Kidney tubule cell (primary cell): ENCODE measurements at regions not wholly inside any gene's neighbourhood (a gene's known extent, or its start where the extent isn't known, plus 50 kb on each side); places are given as distances from the start of the nearest gene placed in this dataset.
"Not testable (repeated sequence)": the region's sequence is repeated elsewhere in the genome, so short reads cannot be mapped to it uniquely, and the experiment has no call there.

Source experiments
- DNase-seq: peaks from one replicate; pipeline ENCODE4 v3.0.0-alpha.2; 2018; ENCODE audit warnings: low spot score

DNA sequence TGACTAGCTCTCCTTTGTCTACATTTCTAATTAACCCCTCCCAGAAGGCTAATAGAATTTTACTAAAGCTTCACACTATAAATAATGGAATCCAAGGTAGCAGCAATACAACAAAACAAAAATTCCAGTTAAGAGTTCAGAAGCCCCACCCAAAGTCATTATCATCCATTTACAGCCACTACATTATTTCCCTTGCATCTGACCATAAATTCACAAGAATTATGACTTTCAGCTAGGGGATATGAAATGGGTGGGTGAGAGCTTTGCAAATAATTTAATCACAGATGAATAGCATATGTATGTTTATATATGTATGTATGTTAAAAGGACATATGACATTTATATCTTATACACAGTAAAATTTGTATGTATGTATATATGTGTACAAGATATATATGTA is 65.3 kb upstream of the PTGDR start:
- no peak for DNase-seq

DNA sequence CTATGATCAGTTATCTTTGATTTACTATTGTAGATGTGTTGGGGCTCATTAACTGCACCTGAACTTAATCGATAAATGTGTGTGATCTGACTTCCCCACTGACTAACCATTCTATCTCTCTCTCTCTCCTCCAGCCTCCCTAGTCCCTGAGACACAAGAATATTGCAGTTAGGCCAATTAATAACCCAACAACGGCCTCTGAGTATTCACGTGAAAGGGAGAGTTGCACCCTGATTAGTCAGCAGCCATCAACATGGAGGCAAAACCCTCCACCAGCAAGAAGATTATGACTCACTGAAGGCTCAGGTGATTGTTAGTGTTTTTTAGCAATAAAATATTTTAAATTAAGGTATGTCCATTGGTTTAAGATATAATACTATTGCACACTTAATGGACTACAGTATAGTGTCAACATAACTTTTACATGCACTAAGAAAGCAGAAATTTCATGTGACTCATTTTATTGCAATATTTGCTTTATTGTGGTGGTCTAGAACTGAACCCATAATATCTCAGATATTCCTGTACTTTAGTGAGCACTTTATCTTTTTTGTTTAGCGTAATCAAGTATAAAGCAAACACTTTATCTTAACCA is 77.1 kb upstream of the PTGDR start:
- DNase-seq = peak; percentile 1

DNA sequence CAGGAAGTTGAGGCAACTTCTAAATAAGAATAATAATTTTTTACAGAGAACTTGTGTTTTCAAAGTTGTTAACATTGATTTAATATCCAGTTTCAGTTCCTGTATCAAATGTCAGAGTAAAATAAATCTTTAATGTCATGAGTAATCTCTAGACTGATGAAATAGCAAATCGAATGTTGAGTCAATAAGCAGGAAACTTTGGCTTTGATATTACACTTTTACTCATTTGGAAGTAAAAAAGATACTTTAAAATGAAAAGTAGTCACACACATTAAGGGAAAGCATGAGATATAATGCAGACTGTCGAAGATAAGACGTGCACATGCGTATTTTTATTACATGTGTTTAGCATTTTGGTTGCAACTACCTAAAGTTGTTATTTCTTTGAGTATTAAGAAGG is 78.2 kb upstream of the PTGDR start:
- no peak for DNase-seq

DNA sequence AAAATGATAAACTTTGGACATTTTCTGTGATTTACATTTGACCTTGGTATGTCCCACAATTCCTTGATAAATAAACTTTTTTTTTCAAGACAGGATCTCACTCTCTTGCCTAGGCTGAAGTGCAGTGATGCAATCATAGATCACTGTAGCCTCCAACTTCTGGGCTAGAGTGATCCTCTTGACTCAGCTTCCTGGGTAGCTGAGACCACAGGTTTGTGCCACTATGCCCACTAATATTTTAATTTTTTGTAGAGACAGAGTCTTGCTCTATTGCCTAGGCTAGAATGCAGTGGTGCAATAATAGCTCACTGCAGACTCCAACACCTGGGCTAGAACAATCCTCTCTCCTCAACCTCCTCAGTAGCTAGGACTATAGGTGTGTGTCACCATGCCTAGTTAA is 79.1 kb upstream of the PTGDR start:
- no peak for DNase-seq

DNA sequence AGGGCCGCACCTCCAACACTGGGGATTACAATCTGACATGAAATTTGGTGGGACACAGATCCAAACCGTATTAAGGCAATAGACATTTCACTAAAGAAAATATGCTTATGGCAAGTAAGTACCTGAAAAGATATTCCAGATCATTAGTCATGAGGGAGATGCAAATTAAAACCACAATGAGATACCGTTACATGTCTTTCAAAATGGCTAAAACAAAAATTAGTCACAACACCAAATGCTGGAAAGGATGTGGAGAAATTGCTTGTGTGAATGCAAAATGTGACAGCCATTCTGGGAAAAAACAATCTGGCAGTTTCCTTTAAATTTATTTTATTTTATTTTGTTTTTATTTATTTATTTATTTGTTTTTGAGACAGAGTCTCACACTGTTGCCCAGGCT is 82.3 kb upstream of the PTGDR start:
- DNase-seq = no peak

DNA sequence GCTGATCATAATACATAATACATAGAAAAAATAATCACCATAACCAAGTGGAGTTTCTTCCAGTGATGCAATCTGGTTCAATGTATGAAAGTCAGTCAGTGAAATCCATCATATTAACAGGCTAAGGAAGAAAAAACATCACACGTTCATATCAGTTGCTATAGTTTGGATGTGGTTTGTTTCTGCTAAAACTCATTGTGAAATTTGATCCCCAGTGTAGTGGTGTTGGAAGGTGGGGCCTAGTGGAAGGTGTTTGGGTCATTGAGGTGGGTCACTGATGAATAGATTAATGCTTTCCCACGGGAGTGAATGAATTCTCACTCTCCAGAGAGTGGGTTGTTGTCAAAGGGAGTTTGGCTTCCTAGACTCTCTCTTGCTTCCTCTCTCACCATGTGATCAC is 84.6 kb upstream of the PTGDR start:
- no peak for DNase-seq

DNA sequence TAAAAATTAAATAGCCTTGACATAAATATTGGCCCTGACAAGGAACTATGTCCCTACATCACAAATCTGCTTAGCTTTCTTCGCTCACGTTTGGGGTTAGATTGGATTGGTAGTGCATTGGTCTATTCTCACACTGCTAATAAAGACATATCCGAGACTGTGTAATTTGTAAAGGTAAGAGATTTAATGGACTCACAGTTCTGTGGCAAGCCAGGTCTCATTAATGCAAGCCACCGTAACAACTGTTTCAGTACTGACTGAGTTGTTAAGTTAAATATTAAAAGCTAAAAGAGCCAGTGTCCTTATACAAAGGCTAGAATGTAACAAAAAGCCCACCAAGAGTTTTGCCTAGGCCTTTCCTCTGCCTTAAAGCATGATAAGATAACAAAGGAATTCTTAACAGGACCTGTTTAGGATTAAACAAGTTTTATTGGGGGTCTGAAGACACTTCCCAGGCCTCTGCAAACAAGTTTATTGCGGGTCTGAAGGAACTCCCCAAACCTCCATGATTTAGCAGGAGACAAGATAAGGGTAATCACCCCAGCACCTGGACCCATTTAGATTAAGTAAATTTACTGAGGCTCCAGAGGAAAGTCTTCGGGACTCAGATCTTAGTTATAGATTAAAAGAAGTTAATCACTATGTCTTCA is 88.2 kb upstream of the PTGDR start:
- no peak for DNase-seq

DNA sequence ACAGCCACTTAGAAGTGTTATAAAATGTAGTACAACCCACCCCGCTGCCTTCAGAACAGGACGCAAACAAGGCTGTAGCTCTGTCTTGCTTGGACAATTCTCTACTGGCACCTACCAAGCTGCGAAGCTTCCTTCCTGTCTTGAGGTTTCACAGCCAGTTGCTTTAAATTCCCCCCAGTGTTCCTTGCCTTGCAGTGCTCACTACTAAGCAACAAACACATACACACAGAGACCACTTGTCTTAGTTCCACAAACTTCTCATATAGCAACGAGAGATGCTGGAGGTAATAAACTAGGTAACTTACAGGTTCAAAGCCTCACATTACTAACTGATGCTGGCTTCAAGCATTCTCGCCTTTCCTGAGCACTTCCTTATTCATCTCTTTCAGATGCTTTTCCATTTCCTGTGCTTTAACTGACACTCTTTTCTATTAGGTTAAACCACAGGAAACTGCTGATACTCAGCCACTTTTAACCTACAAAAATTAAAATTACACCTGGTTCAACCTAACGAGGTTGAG is 91.5 kb upstream of the PTGDR start:
- DNase-seq = no peak

DNA sequence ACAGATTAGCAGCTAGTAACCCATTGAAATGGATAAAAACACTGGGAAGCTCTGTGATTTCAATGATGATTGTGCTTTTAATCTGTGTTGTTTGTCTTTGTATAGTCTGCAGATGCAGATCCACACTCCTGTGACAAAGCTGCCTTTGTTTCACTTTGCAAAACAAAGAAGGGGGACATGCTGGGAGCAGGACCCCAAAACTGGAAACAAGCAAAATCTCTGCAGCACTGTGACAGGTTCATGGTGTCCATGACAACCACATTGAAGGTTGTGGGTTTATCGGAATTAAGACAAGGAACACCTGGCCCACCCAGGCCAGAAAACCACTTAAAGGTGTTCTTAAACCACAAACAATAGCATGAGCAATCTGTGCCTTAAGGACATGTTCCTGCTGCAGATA is 95.6 kb upstream of the PTGDR start:
- not testable (repeated sequence) for DNase-seq

DNA sequence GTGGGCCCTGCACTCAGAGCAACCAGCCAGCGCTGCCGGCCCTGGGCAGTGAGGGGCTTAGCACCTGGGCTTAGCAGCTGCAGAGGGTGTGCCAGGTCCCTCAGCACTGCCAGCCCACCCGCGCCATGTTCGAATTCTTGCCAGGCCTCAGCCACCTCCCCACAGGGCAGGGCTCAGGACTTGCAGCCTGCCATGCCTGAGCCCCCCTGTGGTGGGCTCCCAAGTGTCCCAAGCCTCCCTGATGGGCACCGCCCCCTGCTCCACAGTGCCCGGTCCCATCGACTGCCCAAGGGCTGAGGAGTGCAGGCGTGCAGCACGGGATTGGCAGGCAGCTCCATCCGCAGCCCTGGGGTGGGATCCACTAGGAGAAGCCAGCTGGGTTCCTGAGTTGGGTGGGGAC is 98.0 kb upstream of the NID2 start:
- DNase-seq = no peak

DNA sequence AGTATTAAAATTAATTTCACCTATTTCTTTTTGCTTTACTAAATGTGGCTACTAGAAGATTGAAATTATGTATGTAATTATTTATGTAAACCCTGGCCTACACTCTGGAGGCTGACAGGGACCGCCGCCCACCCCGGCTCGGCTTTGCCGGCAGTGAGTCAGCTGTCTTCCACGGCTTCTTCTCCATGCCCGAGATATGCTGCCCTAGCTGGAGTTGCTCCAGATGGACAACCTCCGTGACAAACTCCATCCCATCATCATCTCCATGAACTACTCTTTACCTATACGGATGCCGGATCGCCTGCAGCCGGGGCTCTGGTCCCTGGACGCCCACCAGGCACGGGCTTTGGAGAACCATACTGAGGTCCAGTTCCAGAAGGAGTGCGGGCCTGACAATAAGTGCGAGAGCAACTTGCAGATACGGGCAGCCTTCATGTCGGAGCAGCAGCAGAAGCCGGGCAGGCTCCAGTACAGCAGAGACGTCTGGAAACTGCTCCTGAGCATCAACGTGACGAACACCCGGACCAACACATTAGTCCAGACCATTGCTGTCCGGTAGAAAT is 86.9 kb upstream of the NID2 start:
- no peak for DNase-seq

DNA sequence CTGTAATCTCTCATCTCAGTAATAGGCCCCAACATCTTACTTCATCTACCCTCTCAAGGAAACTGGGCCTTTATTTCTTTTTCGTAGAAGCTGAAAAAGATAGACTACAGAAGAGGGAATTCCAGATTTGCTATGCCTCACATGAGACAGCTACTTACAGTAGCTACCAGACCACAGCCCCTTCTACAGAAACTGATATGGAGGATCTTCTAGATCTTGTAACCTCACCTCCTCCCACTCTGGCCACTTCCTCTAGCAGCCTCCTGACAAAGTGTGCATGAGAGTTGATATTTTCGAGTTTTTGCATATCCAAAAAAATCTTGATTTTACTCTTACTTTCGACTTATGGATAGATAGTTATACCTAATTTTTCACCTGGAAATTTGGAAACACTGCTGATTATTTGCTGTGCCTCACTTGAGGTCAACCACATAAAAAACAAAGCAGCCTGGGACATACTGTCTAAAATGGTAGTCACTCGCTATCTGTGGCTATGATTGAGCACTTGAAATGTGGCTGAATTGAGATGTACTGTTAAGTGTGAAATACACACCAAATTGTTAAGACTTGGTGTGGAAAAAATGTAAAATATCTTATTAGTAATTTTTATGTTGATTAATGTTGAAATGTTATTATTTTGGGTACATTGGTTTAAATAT is 86.3 kb upstream of the NID2 start:
- no peak for DNase-seq

DNA sequence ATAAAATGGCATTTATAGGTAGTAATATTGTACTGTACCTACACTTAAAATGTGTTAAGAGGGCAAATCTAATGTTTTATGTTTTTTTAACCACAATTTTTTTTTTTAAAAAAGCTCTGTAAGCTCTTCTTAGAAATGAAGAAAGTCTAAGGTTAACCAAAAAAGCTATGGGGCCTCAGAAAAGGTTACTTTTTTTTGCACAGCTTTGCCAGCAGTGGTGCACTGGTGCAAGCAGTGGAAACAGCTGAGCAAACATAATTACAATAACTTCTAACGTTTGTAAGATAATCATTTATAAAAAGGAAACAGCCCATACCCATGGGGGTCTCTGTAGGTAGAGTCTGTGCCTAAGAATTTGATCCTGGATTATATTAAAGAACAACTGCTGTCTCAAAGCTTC is 85.1 kb upstream of the NID2 start:
- no peak for DNase-seq

DNA sequence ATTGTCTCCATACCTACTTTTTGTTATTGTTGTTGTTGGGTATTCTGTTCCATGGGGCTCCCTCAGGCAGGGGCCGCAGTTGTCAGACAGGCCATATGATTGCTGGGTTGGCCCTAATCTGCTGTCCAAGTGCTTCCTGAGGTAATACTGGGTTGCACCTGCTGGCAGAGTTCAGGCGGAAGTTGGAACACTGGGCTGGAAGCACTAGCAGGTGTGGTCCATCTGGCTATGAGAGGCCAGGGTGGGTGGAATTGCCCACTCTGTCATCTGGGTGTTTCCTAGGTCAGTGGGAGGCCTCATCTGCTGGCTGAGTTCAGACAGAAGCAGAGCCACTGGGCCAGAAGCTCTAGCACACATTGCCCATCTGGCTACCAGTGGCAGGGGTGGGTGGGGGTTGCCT is 81.3 kb upstream of the NID2 start:
- DNase-seq = no peak

DNA sequence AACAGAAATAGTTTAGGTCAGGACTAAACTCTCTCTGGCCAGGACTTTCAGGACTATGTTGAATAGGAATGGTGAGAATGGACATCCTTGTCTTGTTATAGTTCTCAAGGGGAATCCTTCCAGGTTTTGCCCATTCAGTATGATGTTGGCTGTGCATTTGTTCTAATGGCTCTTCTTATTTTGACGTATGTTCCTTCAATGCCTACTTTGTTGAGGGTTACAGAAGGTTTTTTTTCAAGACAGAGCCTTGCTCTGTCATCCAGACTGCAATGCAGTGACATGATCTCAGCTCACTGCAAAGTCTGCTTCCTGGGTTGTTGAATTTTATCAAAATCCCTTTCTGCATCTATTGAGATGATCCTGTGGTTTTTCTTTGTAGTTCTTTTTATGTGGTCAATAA is 79.5 kb upstream of the NID2 start:
- DNase-seq = no peak

DNA sequence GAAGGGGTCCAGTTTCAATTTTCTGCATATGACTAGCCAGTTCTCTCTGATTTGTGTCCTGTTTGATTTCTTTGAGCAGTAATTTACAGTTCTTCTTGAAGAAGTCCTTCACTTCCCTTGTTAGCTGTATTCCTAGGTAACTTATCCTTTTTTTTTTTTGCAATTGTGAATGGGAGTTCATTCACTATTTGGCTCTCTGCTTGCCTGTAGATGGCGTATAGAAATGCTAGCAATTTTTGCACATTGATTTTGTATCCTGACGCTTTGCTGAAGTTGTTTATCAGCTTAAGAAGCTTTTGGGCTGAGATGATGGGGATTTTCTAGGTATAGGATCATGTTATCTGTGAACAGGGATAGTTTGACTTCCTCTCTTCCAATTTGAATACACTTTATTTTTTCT is 77.6 kb upstream of the NID2 start:
- DNase-seq = no peak

DNA sequence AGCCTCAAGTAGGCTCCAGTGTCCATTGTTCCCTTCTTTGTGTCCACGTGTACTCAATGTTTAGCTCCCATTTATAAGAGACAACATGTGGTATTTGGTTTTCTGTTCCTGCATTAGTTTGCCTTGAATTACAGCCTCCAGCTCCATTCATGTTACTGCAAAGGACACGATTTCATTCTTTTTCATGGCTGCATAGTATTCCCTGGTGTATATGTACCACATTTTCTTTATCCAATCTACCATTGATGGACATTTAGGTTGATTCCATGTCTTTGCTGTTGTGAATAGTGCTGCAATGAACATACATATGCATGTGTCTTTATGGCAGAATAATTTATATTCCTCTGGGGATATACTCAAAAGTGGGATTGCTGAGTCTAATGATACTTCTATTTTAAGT is 75.2 kb upstream of the NID2 start:
- DNase-seq = not testable (repeated sequence)

DNA sequence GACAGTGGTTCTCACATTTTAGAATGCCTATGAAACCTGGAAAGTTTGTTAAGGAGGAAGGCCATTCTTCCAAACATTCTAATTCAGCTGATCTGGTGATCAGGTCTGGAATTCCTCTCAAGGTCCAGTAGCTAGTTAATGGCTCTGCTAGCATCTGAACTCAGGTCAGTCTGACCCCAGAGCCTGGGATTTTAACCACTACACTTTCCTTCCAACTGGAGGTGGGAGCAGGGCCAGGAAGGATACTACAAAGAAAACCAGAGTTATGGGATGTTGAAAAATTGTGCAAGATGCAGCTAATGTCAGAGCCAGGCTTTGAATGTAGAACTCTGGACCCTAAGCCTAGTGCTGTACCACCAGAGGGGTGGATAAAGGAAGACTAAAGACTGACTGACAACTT is 73.6 kb upstream of the NID2 start:
- DNase-seq = no peak

DNA sequence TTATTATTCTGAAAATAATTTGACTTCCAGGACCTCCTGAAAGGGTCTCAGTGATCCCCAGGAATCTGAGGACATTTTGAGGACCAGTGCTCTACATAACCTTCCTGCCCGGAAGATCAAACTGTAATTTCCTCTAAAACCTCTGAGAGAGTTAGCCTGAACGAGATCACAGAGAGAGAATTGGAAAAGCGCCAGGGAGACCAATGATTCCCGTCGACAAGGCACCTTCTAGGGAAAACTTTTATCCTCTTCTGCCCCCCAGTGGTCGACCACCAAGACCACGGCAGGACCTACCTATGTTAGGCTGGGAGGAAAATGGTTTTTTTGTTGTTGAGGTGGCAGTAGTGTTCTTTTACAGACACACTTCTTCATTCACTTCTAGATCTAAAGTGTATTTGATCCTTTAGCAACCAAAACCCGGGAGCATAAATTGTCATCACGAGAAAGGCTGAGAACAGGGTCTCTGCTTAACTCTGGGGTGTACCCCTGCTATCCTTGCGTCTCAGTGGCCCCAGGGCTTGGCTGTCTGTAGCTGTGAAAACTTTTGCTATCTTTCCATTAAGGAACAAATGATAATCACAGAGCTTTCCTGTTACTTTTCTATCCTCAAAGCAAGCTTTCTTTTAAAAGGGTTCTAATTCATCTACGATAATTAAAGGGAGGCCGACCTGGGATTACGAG is 62.9 kb upstream of the NID2 start:
- peak; percentile 91 for DNase-seq

DNA sequence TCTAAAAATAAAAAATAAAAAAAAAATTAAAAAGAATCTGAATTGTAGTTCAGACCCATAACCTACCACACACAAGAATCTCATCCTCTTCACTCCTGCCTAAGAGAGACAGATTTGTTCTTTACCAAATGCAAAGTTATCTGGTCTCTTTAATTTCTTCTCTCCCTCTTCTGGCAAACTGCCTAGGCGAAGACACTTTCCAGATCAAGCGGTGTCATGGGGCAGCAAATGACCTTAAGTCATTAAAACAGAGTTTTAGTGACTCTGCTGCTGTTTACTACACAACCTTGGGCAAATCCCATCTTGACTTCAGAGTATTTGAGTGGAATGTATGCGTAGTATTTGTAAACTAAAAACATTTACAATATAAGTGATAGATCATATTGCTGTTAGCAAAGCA is 60.9 kb upstream of the NID2 start:
- DNase-seq = no peak

DNA sequence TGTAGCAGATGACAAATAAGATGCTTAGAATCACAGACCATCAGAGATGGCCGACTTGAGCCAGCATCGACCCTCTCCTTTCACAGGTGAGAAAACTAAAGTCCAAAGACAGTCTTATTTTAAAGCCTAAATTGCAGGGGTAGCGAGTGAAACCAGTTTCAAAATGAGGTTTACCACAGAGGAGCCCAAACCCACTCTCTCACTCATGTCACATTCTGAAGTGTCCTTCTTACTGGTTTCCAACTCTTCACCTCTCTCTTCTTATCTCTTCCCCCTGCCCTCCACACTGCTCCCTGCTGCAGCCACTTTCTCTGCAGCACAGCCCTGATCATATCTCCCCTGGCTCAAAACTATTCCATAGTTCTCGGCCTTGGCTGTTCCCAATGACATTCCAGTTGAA is 57.0 kb upstream of the NID2 start:
- no peak for DNase-seq

DNA sequence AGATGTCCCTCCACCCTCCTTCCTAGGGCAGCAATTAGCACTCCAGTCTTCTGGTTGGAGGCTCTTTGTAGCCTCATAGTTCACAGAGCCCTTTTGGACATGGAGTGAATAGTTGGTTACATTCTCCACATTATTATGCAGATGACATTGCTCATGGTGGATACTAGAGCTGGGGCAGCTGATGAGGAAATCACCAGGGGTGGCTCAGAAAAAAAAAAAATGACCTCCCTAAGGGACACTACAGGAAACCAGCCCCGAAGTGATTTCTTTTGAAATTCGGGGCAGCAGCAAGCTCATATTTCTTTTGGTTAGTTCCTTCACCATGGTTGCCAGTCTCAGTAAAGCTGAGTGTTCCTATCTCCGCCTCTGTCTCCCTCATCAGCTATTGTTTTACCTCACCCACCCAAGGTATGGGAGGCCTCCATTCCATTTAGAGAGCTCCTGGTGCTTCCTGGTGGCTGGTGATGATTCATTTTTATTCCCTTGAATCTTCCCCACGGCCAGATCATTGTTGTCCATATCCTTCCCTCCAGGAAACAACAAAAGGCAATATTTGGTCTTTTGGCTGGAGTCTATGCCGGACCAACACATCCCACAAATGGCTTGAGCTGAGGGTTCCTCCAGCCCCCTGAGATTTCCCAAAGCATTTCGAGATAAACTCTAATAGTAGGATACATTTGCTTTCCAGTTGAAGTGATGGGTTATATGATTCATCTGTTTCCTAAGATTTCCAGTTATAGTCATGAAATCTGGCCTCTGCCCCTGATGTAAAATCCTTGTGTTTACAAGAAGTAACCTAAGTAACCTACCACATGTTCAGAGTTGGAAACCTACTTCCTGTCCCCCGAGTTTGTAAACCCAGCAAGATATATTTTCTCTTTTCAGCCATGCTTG is 56.2 kb upstream of the NID2 start:
- peak; percentile 75 for DNase-seq
